GM21717 (cell line): ENCODE measurements at regions not wholly inside any gene's neighbourhood (a gene's known extent, or its start where the extent isn't known, plus 50 kb on each side); places are given as distances from the start of the nearest gene placed in this dataset.
A peak's percentile ranks its signal among the peaks of the same experiment; 100 is the strongest.
"Not testable (repeated sequence)": the region's sequence is repeated elsewhere in the genome, so short reads cannot be mapped to it uniquely, and the experiment has no call there.

Experiments used
- ATAC-seq: cut with Tn5 transposase; IDR thresholded peaks from one replicate; pipeline ENCODE4 v1.9.1; 2021; ENCODE audit warnings: mild to moderate bottlenecking, moderate library complexity; ENCODE audit not compliant: unreplicated experiment

DNA sequence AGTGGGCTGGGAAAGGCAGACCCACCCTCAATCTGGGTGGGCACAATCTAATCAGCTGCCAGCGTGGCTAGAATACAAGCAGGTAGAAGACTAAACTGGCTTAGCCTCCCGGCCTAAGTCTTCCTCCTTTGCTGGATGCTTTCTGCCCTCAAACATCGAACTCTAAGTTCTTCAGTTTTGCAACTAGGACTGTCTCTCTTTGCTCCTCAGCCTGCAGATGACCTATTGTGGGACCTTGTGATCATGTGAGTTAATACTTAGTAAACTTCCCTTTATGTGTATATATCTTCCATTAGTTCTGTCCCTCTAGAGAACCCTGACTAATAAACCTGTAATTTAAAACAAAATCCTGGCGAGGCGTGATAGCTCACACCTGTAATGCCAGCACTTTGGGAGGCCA lies 51.8 kb upstream of the SLC39A8 start:
- not testable (repeated sequence) for ATAC-seq

DNA sequence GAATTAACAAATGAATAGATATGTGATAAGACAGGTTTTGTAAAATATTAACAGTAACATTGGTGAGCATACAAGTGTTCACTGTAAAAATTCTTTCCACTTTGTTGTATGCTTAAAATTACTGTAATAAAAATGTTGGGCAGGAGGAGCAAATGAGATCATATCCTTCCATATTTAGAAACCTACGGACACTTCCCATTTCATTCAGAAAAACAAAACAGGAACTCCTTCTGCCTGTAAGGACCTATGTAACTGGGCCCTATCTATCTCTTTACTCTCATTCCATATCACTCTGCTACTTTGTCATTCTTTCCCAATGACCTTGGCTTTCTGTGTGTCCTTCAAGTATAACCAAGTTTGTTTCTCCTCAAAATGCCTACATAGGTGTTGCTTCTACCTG lies 53.7 kb upstream of the SLC39A8 start:
- ATAC-seq = no peak

GRCh38 chr4:102400898-102401297 lies 55.6 kb upstream of the SLC39A8 start:
- no peak for ATAC-seq

DNA sequence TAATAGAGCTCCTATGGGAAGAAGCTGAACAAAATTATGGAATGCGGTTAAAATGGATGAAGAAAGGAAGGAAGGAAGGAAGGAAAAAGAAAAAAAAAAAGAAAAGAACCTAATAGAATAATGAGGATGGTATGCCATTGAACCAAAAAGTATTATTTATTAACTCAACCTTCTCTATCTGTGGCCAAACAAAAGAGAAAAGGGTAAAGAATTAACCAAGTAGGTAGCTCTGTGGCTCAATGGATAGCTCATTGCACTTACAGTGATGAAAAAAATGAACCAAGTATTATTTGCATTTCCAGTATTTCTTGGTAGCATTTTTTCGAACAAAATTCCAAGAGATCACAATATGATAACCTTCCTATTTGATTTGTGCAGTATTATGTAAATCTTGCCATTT lies 56.9 kb upstream of the SLC39A8 start:
- ATAC-seq = no peak

- no peak for ATAC-seq
Measured at GRCh38 chr4:102403116-102403515, 57.8 kb upstream of the SLC39A8 start.

DNA sequence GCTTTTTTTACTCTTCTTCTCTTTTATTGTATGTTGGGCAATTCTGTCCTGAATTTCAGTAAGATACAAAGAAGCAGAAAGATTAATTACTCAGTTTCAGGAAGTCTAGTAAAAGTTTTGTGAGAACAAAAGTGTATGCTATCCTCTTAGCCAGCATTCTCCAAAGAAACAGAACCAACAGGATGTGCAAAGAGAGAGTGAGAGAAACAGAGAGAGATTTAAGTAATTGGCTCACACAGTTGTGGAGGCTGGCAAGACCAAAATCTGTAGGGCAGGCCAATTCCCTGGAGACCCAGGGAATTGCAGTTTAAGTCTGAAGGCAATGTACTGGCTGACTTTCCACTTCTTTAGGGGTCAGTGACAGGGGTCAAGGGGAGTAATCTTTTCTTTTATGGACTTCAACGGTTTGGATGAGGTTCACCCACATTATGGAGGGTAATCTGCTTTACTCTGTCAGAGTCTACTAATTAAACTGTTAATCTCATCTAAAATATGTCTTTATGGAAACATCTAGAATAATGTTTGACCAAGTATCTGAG lies 59.2 kb upstream of the SLC39A8 start:
- no peak for ATAC-seq

- ATAC-seq = no peak
Measured at GRCh38 chr4:102405821-102406401, 60.6 kb upstream of the SLC39A8 start.

DNA sequence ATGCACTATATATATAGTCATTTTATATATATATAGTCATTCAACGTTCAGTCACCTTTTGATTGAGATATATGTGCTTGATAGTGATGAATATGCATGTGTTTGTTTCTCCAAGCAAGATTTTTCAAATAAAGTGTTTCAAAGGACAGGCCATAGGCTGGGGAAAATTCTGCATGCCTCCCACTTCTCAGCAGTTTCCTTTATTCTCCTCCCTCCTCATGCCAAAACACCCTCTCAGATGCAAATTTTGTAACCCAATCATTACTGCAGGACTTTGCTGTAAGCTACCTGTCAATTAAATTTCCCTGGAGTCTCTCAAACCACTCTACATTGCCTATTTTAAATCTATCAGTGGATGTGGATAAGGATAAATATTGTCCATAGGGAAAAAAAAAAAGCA lies 65.6 kb upstream of the SLC39A8 start:
- ATAC-seq = not testable (repeated sequence)

- no peak for ATAC-seq
Measured at GRCh38 chr4:102411408-102411807, 66.1 kb upstream of the SLC39A8 start.

GRCh38 chr4:102416765-102417164 lies 71.5 kb upstream of the SLC39A8 start:
- ATAC-seq = no peak

DNA sequence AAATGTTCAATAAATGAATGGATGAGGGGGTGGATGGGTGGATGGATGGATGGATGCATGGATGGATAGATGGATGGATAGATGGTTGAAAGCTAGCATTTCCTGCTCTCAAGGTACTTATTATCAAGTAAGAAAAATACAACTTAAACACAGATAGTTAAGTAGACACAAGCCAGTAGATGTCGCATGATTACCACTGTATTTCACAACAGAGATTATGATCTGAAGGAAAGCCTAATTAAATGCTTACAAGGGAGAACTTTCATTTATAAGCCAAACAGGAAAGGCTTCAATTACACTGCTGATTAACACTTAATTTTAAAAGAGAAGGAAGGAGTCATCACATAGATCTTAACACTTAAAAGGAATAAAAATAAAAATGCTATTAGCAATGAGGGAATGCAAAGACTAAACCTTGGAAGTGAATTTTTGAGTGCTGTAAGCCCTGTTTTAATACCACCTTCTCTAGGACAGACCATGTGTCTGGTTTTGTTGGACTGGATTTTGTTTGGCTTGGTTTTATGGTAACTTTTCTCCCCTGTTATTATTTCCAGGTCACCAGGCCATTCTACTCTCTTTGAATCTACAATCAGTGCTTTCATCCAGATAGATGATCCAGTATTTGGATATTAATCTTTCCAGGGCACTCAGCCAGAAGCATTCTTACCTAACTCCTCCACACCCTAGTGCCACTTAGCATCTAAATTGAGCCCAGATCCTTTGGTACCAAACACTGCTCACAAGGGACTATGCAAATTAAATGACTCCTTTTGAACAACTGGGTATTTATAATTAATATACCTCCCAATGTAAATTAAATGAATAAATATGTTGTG lies 75.5 kb upstream of the SLC39A8 start:
- no peak for ATAC-seq

GRCh38 chr4:102422843-102423242 lies 77.6 kb upstream of the SLC39A8 start:
- ATAC-seq = no peak

- no peak for ATAC-seq
Measured at GRCh38 chr4:102423375-102423774, 77.8 kb upstream of the NFKB1 start.

DNA sequence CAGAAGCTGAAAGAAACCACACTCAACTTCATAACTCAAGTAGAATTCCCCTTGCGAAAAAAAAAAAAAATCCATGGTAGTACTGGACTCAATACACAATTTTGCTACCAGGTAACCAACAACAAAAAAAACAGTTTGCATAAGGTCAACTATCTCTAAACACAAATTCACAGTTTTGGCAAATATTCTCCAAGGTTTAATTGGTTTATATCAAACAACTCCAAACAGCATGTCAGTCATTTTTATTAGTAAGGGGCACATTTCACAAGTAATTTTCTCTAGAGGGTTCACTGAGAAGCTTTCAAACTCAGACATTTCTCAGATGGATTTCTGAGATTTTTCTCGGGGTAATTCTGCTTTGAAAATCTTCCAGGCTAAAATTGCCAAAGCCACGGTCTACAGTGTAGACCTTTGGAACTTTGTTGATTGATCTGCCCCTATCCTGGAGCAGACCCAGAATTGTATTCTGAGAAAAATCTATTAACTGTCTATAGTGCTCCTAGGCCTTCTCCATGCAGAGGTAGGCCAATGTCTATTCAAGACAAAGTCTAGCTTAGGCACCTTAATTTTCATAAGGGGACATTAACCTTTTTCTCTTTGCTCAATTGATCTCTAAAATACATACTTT lies 73.7 kb upstream of the NFKB1 start:
- no peak for ATAC-seq

DNA sequence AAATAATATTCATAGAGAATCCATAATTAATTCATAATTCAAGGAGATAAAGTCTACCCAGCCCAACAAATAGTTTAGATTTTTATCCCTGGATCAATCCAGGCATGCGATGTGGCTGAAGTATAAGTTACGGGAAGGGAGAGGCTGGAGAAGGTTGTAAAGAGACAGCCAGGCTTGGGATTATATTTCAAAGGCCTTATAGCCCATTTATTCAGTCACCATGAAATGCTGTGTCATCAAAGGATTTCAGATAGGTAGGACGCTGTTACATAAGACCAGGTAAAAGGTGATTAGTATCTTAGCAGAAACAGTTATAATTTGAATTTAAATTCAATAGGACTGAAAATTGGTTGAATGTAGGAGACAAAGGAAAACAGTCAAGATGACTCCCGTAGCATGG lies 73.0 kb upstream of the NFKB1 start:
- no peak for ATAC-seq

DNA sequence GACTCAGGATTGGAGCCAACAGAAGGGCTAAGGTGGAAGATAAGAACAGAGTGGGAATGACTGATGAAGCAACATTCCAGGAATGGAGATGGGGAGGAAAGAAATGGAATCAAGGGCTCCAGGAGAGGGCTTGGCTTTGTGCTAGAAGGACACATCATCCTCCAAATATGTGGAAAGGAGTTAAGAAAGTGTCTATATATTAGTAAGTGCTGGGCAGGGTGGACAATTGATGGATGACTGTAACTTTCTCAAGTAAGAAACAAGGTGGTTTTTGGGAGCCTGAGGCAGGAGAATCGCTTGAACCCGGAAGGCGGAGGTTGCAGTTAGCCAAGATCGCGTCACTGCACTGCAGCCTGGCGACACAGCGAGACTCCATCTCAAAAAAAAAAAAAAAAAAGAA lies 71.6 kb upstream of the NFKB1 start:
- ATAC-seq = no peak

- ATAC-seq = peak; percentile 19
Measured at GRCh38 chr4:102430461-102430910, 70.7 kb upstream of the NFKB1 start.

DNA sequence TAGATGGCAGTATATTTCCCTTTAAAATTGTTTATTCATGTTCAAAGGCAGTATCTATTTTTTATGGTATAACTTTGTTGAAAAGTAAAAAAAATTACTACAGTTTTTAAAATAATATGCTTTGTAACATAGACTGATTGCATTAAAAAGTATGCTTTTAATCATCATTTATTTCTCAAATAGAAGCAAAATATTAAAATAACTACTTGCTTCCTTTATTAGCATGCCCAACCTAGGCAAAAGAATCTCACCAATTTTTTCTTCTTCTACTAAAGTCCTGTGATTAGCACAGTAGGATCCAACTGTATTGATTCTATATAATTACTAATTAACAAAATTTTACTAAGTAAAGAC lies 69.6 kb upstream of the NFKB1 start:
- no peak for ATAC-seq

- ATAC-seq = no peak
Measured at GRCh38 chr4:102437111-102437510, 64.0 kb upstream of the NFKB1 start.

DNA sequence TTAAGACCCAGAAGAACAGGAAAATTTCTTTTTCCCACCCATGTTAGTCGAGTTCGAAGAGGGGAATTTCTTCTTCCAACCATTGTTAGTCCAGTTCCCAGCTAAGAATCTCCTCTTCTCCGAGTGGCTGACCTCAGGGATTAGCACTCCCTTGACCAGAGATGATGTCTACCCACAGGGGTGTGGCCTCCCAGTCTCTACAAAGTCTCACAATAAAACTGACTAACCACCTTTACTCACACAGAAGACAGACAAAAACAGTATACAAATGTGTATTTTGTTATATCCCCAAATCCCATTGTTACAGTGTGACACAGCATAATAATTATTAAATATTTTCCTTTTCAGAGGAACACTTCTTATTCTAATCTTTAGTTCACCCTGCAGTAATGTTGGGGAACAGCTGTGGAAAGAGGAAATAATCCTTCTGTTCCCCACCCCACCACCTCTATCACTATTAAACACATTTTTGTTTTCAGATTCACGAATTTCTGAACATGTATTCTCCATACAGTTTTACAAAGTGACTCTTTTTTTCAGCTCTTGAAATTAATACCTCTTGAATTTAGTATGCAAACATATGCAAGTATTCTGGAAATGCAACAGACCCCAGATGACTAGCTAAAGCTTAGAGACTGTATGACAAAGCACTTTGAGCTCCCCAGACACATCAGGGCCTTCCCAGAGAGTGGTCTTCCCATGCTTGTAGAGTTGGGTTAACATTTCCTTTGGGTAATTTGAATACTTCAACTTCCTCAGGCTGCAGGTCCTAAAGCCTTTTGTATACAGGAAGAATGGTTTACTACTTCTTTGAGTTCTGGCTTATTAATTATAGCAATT lies 62.5 kb upstream of the NFKB1 start:
- ATAC-seq = no peak

DNA sequence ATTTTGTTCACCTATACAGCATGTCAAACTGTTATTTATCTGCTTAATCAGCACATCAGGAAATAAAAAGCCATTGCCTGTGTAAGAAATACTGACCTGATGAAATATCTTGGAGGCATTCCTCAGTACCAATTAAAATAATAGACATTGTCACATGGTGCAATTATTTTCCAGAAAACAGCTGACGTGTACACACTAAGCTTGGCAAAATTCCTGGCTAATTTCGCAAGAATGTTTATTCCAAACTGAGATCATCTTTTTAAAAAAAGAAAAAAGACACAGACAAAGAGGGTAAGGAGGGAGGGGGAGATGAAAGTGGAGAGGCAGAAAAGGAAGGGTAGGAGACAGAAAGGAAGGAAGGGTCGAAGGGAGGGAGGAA lies 61.9 kb upstream of the NFKB1 start:
- no peak for ATAC-seq
